ENCODE measurements at regions not wholly inside any gene's neighbourhood (a gene's known extent, or its start where the extent isn't known, plus 50 kb on each side); places are given as distances from the start of the nearest gene placed in this dataset.

DNA sequence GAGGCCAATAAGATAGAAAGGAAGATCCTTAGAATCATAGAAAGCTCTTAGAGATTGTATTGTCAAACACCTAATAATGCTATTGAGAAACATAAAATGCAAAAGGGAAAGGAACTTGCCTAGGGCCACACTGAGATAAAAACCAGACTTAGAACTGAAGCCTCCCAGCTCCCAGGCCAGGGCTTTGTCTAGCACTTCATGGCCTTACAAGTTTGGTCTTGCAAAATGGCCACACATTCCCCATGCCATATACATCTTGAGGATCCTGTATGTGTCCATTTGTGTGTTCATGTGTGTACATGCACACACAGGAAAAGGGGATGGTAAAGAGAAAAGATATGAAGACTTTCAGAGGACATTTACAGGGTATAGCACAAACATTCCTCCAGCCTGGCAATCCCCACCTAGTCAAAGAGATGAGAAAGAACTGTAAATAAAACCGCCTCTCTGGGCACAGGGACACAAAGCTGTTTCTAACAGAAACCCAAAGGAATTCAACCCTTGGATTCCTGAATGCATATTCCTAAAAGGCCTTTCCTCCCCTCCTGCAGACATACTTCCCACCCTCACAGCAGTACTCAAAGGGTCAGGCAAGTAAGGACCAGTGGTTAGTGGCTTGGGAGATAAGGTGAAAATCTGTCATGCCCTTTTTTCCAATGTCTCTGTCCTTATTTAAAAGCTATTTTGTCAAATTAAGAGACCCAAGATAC is 99.7 kb upstream of the KLHL29 start:
- TF ChIP-seq, protein P1, sequence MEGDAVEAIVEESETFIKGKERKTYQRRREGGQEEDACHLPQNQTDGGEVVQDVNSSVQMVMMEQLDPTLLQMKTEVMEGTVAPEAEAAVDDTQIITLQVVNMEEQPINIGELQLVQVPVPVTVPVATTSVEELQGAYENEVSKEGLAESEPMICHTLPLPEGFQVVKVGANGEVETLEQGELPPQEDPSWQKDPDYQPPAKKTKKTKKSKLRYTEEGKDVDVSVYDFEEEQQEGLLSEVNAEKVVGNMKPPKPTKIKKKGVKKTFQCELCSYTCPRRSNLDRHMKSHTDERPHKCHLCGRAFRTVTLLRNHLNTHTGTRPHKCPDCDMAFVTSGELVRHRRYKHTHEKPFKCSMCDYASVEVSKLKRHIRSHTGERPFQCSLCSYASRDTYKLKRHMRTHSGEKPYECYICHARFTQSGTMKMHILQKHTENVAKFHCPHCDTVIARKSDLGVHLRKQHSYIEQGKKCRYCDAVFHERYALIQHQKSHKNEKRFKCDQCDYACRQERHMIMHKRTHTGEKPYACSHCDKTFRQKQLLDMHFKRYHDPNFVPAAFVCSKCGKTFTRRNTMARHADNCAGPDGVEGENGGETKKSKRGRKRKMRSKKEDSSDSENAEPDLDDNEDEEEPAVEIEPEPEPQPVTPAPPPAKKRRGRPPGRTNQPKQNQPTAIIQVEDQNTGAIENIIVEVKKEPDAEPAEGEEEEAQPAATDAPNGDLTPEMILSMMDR (IDR thresholded peaks at IDR 0.05): no peak

DNA sequence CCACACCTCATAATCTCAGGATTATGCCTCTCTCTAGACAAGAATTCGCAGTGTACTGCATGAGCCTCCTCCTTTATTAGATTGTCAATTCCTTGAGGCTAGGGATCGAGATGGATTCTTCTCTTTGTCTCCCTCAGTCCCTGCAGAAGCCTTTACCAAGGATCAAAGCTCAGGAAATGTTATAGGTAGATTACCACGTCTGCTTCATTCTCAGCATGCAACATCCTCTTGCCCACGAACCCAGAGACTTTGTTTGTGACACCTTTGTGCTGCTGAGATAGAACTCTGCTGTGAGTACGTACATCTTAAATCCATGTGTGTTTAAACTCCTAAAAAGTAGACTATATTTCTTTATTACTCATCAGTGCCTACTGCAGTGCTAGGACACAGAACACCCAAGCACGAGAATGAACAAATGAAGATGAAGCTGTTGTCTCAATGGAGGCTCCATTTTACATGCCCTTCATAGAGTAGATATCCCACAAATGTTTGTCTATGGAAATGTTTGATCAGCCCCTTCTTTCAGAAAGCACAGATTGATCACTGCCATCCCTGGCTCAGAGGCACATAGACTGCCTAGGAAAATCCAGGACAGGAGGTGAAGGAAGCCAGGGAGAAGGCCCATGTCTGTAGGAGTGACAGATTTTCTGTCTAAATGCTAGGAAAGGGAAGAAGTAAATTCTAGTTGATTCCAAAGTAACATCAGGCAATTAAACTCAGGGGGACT is 98.8 kb upstream of the KLHL29 start:
- TF ChIP-seq, protein P1 (IDR thresholded peaks at IDR 0.05): no peak

DNA sequence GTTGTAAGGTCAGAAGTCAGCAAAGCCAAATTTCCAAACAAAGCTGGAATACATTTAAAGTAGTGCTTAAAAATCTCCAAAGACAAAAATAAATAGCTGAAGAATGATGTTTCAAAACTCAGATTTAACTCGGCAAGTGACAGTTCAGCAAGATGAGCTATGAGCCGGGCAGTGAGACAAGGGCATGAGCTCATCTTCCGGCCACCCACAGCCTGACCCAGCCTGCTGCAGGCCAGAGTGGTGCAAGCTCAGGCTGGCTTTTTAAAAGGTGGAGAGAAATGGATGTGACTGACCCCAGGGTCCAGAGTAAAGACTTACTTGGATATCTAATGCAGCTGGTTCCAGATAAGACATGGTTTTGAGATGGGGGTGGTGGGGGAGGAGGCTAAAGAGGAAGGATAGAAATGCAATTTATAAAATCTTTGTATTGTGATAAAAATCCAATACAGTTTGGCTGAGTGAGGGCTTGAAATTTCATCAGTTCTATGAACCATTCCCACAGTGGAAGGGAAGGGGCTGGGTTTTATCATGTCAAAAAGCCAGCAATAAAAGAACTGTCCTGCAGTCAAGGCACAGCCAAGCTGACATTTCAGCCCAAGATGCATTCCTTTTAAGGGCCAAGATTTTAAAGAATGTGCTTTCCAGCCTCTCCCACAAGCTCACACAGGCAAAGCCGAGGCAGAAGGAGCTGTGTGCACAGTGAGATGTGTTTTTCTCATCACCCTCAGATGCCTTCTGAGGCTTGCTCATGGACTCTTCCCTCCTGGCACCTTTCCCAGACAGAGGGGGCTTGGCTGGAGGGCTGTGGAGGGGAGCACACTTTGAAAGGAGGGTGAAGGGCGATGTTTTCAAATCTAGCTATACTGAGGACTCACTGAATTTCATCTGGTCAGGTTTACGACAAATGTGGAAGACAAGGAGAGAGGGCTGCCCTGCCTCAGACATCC is 97.9 kb upstream of the KLHL29 start:
- TF ChIP-seq, protein P1 (IDR thresholded peaks at IDR 0.05): no peak

DNA sequence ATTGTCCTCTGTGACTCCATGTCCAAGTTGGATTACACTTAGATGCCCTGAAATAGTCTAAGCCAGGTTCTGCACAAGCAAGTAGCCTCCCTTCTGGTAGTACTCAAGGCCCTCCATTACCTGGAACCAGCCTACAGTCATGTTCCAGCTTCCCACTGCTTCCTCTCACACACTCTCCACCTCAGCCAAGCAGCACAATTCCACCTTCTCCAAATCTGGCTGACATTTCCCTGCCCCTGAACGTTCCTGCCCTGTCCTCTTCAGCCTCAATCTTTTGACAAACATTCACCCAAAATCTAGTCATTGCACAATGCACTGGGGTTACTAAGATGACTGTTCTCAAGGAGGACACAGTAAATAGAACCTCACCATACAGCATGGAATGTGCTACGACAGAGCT is 95.3 kb upstream of the KLHL29 start:
- TF ChIP-seq, protein P1 (IDR thresholded peaks at IDR 0.05): no peak

DNA sequence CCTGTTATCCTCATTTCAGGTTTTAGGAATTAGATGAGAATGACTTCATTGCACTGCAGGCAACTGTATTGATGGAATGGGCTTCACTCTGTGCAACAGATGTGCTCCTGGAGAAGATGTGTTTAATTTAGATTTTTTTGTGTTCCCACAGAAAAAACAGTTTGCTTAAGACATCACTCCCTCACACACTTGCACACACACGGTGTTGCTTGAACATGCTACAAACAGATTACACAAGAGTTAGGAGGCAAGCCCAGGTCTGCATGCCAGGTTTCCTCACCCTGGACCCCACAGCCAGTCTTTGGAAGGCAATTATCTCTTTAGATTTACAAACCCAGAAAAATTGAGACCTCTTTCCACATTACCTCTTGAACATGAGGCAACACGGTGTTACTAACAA is 93.7 kb upstream of the KLHL29 start:
- TF ChIP-seq, protein P1 (IDR thresholded peaks at IDR 0.05): no peak

DNA sequence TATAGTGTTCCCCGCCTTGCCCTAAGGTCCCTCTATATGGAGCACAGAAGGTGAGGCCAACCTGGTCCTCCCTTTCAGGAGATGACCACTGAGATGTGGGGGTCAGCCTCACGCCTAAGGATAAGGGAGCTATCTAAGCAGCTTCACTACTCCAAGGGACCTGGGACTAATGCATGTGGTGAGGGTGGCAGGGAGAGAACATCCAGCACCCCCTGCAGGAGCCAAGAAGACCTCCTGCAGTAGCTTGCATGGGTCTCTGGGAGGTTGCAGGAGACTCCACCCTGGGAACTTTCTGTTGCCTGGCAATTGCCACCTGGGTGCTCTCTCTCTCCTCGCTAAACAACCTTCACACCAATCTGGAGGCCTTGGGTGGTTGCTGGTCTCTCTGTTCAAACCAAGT is 93.0 kb upstream of the KLHL29 start:
- TF ChIP-seq, protein P1 (IDR thresholded peaks at IDR 0.05): no peak

DNA sequence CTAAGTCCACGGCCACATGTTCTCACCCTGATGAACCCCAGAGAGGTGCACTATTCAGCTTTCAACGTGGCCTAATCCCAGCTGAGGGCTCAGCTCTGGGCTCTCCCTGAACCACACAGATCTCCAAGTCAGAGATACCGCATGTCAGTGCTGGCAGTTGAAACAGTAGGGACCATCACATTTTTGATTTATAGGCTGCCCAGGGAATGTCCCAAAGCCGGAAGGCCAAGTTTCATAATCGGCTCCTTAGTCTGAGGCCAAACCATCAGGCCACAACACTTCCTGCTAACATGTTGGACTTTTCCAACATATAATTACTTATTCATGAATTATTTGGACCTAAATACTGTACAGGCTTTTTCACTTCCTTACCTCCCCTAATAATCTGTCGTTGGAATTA is 91.9 kb upstream of the KLHL29 start:
- TF ChIP-seq, protein P1 (IDR thresholded peaks at IDR 0.05): no peak

Measured in LNCAP (cell line).